ENCODE measurements at regions not wholly inside any gene's neighbourhood (a gene's known extent, or its start where the extent isn't known, plus 50 kb on each side); places are given as distances from the start of the nearest gene placed in this dataset.

DNA sequence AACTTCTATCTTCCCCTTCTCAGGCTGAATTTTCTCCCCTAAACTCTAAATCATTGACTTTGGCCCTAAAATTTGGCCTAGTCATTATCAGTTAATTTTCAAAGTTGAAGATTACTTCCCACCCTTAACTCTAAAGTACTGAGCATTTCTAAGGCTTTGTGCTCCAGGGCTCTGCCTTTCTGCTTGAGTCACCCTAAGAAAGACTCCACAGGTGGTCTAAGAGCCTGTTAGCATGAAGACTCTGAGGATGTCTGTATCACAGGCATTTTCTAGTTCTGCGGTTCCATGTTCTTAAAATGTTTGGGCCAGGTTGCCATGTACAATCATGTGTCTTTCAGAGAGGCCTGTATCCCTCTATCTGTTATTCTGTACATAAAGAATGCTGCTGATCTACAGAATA, 808.1 kb upstream of the MANEA start:
- POLR2A ChIA-PET, result no interaction called here
- CTCF ChIA-PET, result no interaction called here
- 100% methylated on average over 1 of the region's 1 CpG for WGBS (ENCODE audit: insufficient coverage)
- no peak for DNase-seq
- no peaks in the 10 kb centered on the region for H3K27me3 ChIP-seq (replicated peaks in 2 of 5; ENCODE audit: control insufficient read depth in 4 of 5, insufficient read depth in 5 of 5, low read length in 4 of 5)
- no peak overlapping the region for H3K4me3 ChIP-seq (ENCODE audit: control insufficient read depth in 1 of 7, extremely low read depth in 1 of 7, insufficient read depth in 4 of 7, low read depth in 2 of 7, low read length in 6 of 7)
- no peaks in the 10 kb centered on the region for H3K9me3 ChIP-seq (ENCODE audit: control extremely low read depth in 1 of 5, control insufficient read depth in 4 of 5, insufficient read depth in 2 of 5, low read depth in 1 of 5, low read length in 4 of 5)
- no peaks in the 10 kb centered on the region for H3K36me3 ChIP-seq (ENCODE audit: control insufficient read depth in 4 of 4, insufficient read depth in 4 of 4, low read length in 3 of 4)
- no peaks in the 10 kb centered on the region for H3K4me1 ChIP-seq (ENCODE audit: control extremely low read depth in 1 of 4, control insufficient read depth in 4 of 4, insufficient read depth in 4 of 4, low read length in 3 of 4)
- H3K27ac ChIP-seq (ENCODE audit: insufficient read depth in 1 of 2, low read depth in 1 of 2, low read length in 2 of 2, poor library complexity in 1 of 2, severe bottlenecking in 2 of 2), result no peak overlapping the region

DNA sequence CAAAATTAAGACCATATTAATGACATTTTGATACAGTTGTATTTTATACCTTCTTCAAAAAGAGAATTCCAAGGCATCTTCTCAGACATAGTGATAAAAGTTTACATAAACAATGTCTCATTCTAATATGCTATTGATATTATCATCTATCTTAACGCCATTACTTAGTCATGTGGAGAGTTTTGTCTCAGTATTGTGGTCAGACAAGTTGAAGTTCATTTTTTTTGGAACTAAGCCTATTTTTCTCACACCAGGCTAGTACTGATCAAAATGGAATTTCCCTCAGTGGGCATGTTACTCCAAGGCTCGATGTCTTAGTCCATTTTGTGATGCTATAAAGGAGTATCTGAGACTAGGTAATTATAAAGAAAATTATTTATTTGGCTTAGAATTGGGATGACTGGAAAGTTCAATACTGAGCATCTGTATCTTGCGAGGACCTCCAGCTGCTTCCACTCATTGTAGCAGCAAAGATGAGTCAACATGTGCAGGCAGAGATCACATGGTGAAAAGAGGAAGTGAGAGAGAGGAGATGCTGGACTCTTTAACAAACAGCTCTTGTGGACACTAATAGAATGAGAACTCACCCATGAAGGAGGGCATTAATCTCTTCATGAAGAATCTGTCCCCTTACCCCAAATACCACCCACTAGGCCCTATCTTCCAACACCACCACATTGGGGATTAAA, 825.5 kb upstream of the MANEA start:
- Histone ChIP-seq H3K27me3 (replicated peaks in 2 of 5; ENCODE audit: control insufficient read depth in 4 of 5, insufficient read depth in 5 of 5, low read length in 4 of 5) (no peaks in the 10 kb centered on the region), H3K4me3 (ENCODE audit: control insufficient read depth in 1 of 7, extremely low read depth in 1 of 7, insufficient read depth in 4 of 7, low read depth in 2 of 7, low read length in 6 of 7) (no peak overlapping the region), H3K4me1 (ENCODE audit: control extremely low read depth in 1 of 4, control insufficient read depth in 4 of 4, insufficient read depth in 4 of 4, low read length in 3 of 4) (no peaks in the 10 kb centered on the region), H3K27ac (ENCODE audit: insufficient read depth in 1 of 2, low read depth in 1 of 2, low read length in 2 of 2, poor library complexity in 1 of 2, severe bottlenecking in 2 of 2) (no peak overlapping the region), H3K36me3 (ENCODE audit: control insufficient read depth in 4 of 4, insufficient read depth in 4 of 4, low read length in 3 of 4) (no peaks in the 10 kb centered on the region), H3K9me3 (ENCODE audit: control extremely low read depth in 1 of 5, control insufficient read depth in 4 of 5, insufficient read depth in 2 of 5, low read depth in 1 of 5, low read length in 4 of 5) (no peaks in the 10 kb centered on the region)
- 100% methylated on average over 2 of the region's 3 CpGs for WGBS (ENCODE audit: insufficient coverage)
- ChIA-PET CTCF (no interaction called here), POLR2A (no interaction called here)
- DNase-seq, result peak in 2 of 3 donors; percentile 0 to 7

- no peak overlapping the region for H3K4me3 ChIP-seq (ENCODE audit: control insufficient read depth in 1 of 7, extremely low read depth in 1 of 7, insufficient read depth in 4 of 7, low read depth in 2 of 7, low read length in 6 of 7)
- WGBS (ENCODE audit: insufficient coverage), result 100% methylated on average over 1 of the region's 2 CpGs
- ChIA-PET POLR2A (no interaction called here), CTCF (no interaction called here)
- no peak overlapping the region for H3K27ac ChIP-seq (ENCODE audit: insufficient read depth in 1 of 2, low read depth in 1 of 2, low read length in 2 of 2, poor library complexity in 1 of 2, severe bottlenecking in 2 of 2)
- no peaks in the 10 kb centered on the region for H3K36me3 ChIP-seq (ENCODE audit: control insufficient read depth in 4 of 4, insufficient read depth in 4 of 4, low read length in 3 of 4)
- no peaks in the 10 kb centered on the region for H3K9me3 ChIP-seq (ENCODE audit: control extremely low read depth in 1 of 5, control insufficient read depth in 4 of 5, insufficient read depth in 2 of 5, low read depth in 1 of 5, low read length in 4 of 5)
- no peaks in the 10 kb centered on the region for H3K4me1 ChIP-seq (ENCODE audit: control extremely low read depth in 1 of 4, control insufficient read depth in 4 of 4, insufficient read depth in 4 of 4, low read length in 3 of 4)
- no peak for DNase-seq
- no peaks in the 10 kb centered on the region for H3K27me3 ChIP-seq (replicated peaks in 2 of 5; ENCODE audit: control insufficient read depth in 4 of 5, insufficient read depth in 5 of 5, low read length in 4 of 5)
Observed at GRCh38 chr6:94736236-94736635, 841.1 kb upstream of the MANEA start.

- 94% methylated on average over 6 of the region's 7 CpGs for WGBS (ENCODE audit: insufficient coverage)
- no peak overlapping the region for H3K27ac ChIP-seq (ENCODE audit: insufficient read depth in 1 of 2, low read depth in 1 of 2, low read length in 2 of 2, poor library complexity in 1 of 2, severe bottlenecking in 2 of 2)
- ChIA-PET POLR2A (no interaction called here), CTCF (no interaction called here)
- no peaks in the 10 kb centered on the region for H3K4me1 ChIP-seq (ENCODE audit: control extremely low read depth in 1 of 4, control insufficient read depth in 4 of 4, insufficient read depth in 4 of 4, low read length in 3 of 4)
- H3K36me3 ChIP-seq (ENCODE audit: control insufficient read depth in 4 of 4, insufficient read depth in 4 of 4, low read length in 3 of 4), result no peaks in the 10 kb centered on the region
- H3K9me3 ChIP-seq (ENCODE audit: control extremely low read depth in 1 of 5, control insufficient read depth in 4 of 5, insufficient read depth in 2 of 5, low read depth in 1 of 5, low read length in 4 of 5), result no peaks in the 10 kb centered on the region
- H3K27me3 ChIP-seq (replicated peaks in 2 of 5; ENCODE audit: control insufficient read depth in 4 of 5, insufficient read depth in 5 of 5, low read length in 4 of 5), result no peaks in the 10 kb centered on the region
- no peak for DNase-seq
- H3K4me3 ChIP-seq (ENCODE audit: control insufficient read depth in 1 of 7, extremely low read depth in 1 of 7, insufficient read depth in 4 of 7, low read depth in 2 of 7, low read length in 6 of 7), result no peak overlapping the region
Observed at GRCh38 chr6:94735270-94735669, 842.1 kb upstream of the MANEA start.

DNA sequence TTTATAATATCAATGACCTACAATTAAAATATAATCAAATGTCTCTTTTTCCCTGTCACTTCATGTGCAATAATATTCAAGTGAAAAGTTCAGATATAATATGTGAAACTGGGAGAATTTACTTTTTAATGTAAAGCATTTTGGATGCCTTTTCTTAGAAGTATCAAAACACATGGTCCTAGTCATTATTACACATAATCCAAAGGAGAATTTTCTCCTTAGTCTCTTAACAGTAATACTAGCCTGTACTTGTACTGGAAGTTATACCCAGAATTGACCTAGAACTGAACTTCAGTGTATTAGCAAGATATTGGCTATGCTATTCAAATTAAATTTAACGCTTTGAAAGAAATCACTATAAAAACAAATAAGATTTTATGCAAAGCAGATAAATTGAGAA, 842.6 kb upstream of the MANEA start:
- Histone ChIP-seq H3K27ac (ENCODE audit: insufficient read depth in 1 of 2, low read depth in 1 of 2, low read length in 2 of 2, poor library complexity in 1 of 2, severe bottlenecking in 2 of 2) (no peak overlapping the region), H3K4me1 (ENCODE audit: control extremely low read depth in 1 of 4, control insufficient read depth in 4 of 4, insufficient read depth in 4 of 4, low read length in 3 of 4) (no peaks in the 10 kb centered on the region), H3K36me3 (ENCODE audit: control insufficient read depth in 4 of 4, insufficient read depth in 4 of 4, low read length in 3 of 4) (no peaks in the 10 kb centered on the region), H3K9me3 (ENCODE audit: control extremely low read depth in 1 of 5, control insufficient read depth in 4 of 5, insufficient read depth in 2 of 5, low read depth in 1 of 5, low read length in 4 of 5) (no peaks in the 10 kb centered on the region), H3K4me3 (ENCODE audit: control insufficient read depth in 1 of 7, extremely low read depth in 1 of 7, insufficient read depth in 4 of 7, low read depth in 2 of 7, low read length in 6 of 7) (no peak overlapping the region), H3K27me3 (replicated peaks in 2 of 5; ENCODE audit: control insufficient read depth in 4 of 5, insufficient read depth in 5 of 5, low read length in 4 of 5) (no peaks in the 10 kb centered on the region)
- WGBS (ENCODE audit: insufficient coverage), result no CpG with 5 or more reads among the region's 1 CpG
- POLR2A ChIA-PET, result no interaction called here
- DNase-seq, result no peak
- CTCF ChIA-PET, result no interaction called here

DNA sequence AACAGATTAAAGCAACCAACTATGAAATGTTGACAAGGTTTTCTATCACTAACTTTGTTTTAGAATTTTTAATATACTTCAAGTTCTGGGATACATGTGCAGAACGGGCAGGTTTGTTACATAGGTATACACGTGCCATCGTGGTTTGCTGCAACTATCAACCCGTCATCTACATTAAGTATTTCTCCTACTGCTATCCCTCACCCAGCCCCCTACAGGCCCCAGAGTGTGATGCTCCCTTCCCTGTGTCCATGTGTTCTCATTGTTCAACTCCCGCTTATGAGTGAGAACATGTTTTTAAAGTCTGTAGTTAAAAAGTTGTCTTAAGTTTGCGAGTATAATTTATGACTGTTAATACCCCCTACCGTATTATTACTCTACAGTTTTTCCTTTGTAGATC, 844.3 kb upstream of the MANEA start:
- ChIA-PET POLR2A (no interaction called here), CTCF (no interaction called here)
- no peaks in the 10 kb centered on the region for H3K36me3 ChIP-seq (ENCODE audit: control insufficient read depth in 4 of 4, insufficient read depth in 4 of 4, low read length in 3 of 4)
- H3K27ac ChIP-seq (ENCODE audit: insufficient read depth in 1 of 2, low read depth in 1 of 2, low read length in 2 of 2, poor library complexity in 1 of 2, severe bottlenecking in 2 of 2), result no peak overlapping the region
- no peak for DNase-seq
- no peak overlapping the region for H3K4me3 ChIP-seq (ENCODE audit: control insufficient read depth in 1 of 7, extremely low read depth in 1 of 7, insufficient read depth in 4 of 7, low read depth in 2 of 7, low read length in 6 of 7)
- H3K27me3 ChIP-seq (replicated peaks in 2 of 5; ENCODE audit: control insufficient read depth in 4 of 5, insufficient read depth in 5 of 5, low read length in 4 of 5), result no peaks in the 10 kb centered on the region
- 80% methylated on average over 1 of the region's 7 CpGs for WGBS (ENCODE audit: insufficient coverage)
- no peaks in the 10 kb centered on the region for H3K9me3 ChIP-seq (ENCODE audit: control extremely low read depth in 1 of 5, control insufficient read depth in 4 of 5, insufficient read depth in 2 of 5, low read depth in 1 of 5, low read length in 4 of 5)
- H3K4me1 ChIP-seq (ENCODE audit: control extremely low read depth in 1 of 4, control insufficient read depth in 4 of 4, insufficient read depth in 4 of 4, low read length in 3 of 4), result no peaks in the 10 kb centered on the region

DNA sequence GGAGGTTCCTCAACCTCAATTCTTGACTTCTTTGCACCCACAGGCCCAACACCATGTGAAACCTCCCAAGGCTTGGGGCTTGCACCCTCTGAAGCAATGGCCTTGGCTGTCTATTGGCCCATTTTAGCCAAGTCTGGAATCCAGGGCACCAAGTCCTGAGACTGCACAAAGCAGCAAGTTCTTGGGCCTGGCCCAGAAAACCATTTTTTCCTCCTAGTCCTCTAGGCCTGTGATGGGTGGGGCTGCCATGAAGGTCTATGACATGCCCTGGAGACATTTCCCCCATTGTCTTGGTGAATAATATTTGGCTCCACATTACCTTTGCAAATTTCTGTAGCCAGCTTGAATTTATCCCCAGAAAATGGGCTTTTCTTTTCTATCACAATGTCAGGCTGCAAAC, 849.6 kb upstream of the MANEA start:
- no peak overlapping the region for H3K27ac ChIP-seq (ENCODE audit: insufficient read depth in 1 of 2, low read depth in 1 of 2, low read length in 2 of 2, poor library complexity in 1 of 2, severe bottlenecking in 2 of 2)
- ChIA-PET POLR2A (no interaction called here), CTCF (no interaction called here)
- no peak overlapping the region for H3K4me3 ChIP-seq (ENCODE audit: control insufficient read depth in 1 of 7, extremely low read depth in 1 of 7, insufficient read depth in 4 of 7, low read depth in 2 of 7, low read length in 6 of 7)
- no peaks in the 10 kb centered on the region for H3K36me3 ChIP-seq (ENCODE audit: control insufficient read depth in 4 of 4, insufficient read depth in 4 of 4, low read length in 3 of 4)
- no peaks in the 10 kb centered on the region for H3K27me3 ChIP-seq (replicated peaks in 2 of 5; ENCODE audit: control insufficient read depth in 4 of 5, insufficient read depth in 5 of 5, low read length in 4 of 5)
- no peak for DNase-seq
- H3K9me3 ChIP-seq (ENCODE audit: control extremely low read depth in 1 of 5, control insufficient read depth in 4 of 5, insufficient read depth in 2 of 5, low read depth in 1 of 5, low read length in 4 of 5), result peaks cover 0 to 3% (median 0%) of the 10 kb centered on the region in 5 experiments
- H3K4me1 ChIP-seq (ENCODE audit: control extremely low read depth in 1 of 4, control insufficient read depth in 4 of 4, insufficient read depth in 4 of 4, low read length in 3 of 4), result no peaks in the 10 kb centered on the region

All from common myeloid progenitor, CD34-positive (primary cell).